Tibial nerve (tissue), 3 donors: ENCODE measurements at regions not wholly inside any gene's neighbourhood (a gene's known extent, or its start where the extent isn't known, plus 50 kb on each side); places are given as distances from the start of the nearest gene placed in this dataset.

Experiments
- CTCF ChIP-seq, 5 experiments: fragments of 200-600 bp in 3 of 5; fragments of 450-650 bp in 2 of 5; sonication (generic) in 3 of 5; IDR thresholded peaks; one replicate each; pipeline ENCODE4 v1.5.1; 2016 to 2019; ENCODE audit warnings: antibody characterized with exemption in 5 of 5, mild to moderate bottlenecking in 3 of 5, moderate library complexity in 2 of 5
- POLR2A ChIP-seq, 2 donors: fragments of 450-650 bp; IDR thresholded peaks; one replicate each; pipeline ENCODE4 v1.6.1; 2017; ENCODE audit warnings: antibody characterized with exemption in 2 of 2, mild to moderate bottlenecking in 2 of 2, moderate library complexity in 2 of 2

- TF ChIP-seq CTCF (IDR thresholded peaks at IDR 0.05): no peak
- TF ChIP-seq POLR2A (IDR thresholded peaks at IDR 0.05): no peak
Observed at GRCh38 chr10:42941295-42941644, 135.6 kb upstream of the RET start.
